HEK293 (cell line): ENCODE measurements at regions not wholly inside any gene's neighbourhood (a gene's known extent, or its start where the extent isn't known, plus 50 kb on each side); places are given as distances from the start of the nearest gene placed in this dataset.

ENCODE experiments used
- ATF2 ChIP-seq: fragments of 450-650 bp; formaldehyde crosslinking; IDR thresholded peaks from 2 replicates; pipeline ENCODE4 v1.5.1; 2016; ENCODE audit warnings: missing biosample characterization, missing genetic modification characterization, low read depth
- CTCF ChIP-seq: fragments of 450-650 bp; formaldehyde crosslinking; IDR thresholded peaks from 2 replicates; pipeline ENCODE4 v1.5.1; 2016; ENCODE audit warnings: missing biosample characterization, missing genetic modification characterization
- GLI2 ChIP-seq: fragments of 450-650 bp; formaldehyde crosslinking; IDR thresholded peaks from 2 replicates; pipeline ENCODE4; 2017; ENCODE audit warnings: missing biosample characterization, missing genetic modification characterization, low read depth, borderline replicate concordance
- REST ChIP-seq: fragments of 450-650 bp; formaldehyde crosslinking; IDR thresholded peaks from 2 replicates; pipeline ENCODE4 v1.5.1; 2016; ENCODE audit warnings: missing biosample characterization, missing genetic modification characterization
- SCRT1 ChIP-seq: fragments of 450-650 bp; formaldehyde crosslinking; IDR thresholded peaks from 2 replicates; pipeline ENCODE4 v1.5.1; 2016; ENCODE audit warnings: missing biosample characterization, missing genetic modification characterization, borderline replicate concordance
- TCF7L2 ChIP-seq: IDR thresholded peaks from 2 replicates; pipeline ENCODE4 v1.6.1; 2011; ENCODE audit warnings: low read depth, mild to moderate bottlenecking, inconsistent platforms, low read length, moderate library complexity, borderline replicate concordance
- ZNF133 ChIP-seq: fragments of 450-650 bp; formaldehyde crosslinking; IDR thresholded peaks from 2 replicates; pipeline ENCODE4 v1.5.1; 2016; ENCODE audit warnings: missing biosample characterization, missing genetic modification characterization
- ZNF174 ChIP-seq: fragments of 450-650 bp; formaldehyde crosslinking; IDR thresholded peaks from 2 replicates; pipeline ENCODE4 v1.5.0; 2017; ENCODE audit warnings: missing biosample characterization, mild to moderate bottlenecking, missing genetic modification characterization
- ZNF184 ChIP-seq: fragments of 450-650 bp; IDR thresholded peaks from 2 replicates; pipeline ENCODE4 v1.5.1; 2018; ENCODE audit warnings: missing biosample characterization, mild to moderate bottlenecking, missing genetic modification characterization
- ZNF214 ChIP-seq: fragments of 450-650 bp; formaldehyde crosslinking; IDR thresholded peaks from 2 replicates; pipeline ENCODE4 v1.5.1; 2017; ENCODE audit warnings: missing biosample characterization, mild to moderate bottlenecking, missing genetic modification characterization, borderline replicate concordance
- ZNF24 ChIP-seq: fragments of 450-650 bp; formaldehyde crosslinking; IDR thresholded peaks from 2 replicates; pipeline ENCODE4 v1.5.1; 2016; ENCODE audit warnings: missing biosample characterization, missing genetic modification characterization
- ZNF274 ChIP-seq, 2 experiments: fragments of 200-500 bp in 1 of 2; fragments of 450-650 bp in 1 of 2; sonication (Bioruptor generic) in 1 of 2; formaldehyde crosslinking in 1 of 2; IDR thresholded peaks; 2 replicates each; pipeline versions ENCODE4 v1.5.1 to v1.6.1; 2014 to 2016; ENCODE audit warnings: borderline replicate concordance in 1 of 2, inconsistent platforms in 1 of 2, low read length in 1 of 2, missing biosample characterization in 1 of 2, missing genetic modification characterization in 1 of 2
- ZNF362 ChIP-seq: fragments of 450-650 bp; formaldehyde crosslinking; IDR thresholded peaks from 2 replicates; pipeline ENCODE4 v1.5.1; 2016; ENCODE audit warnings: missing biosample characterization, missing genetic modification characterization
- ZSCAN30 ChIP-seq: fragments of 450-650 bp; IDR thresholded peaks from 2 replicates; pipeline ENCODE4 v1.5.1; 2018; ENCODE audit warnings: missing biosample characterization, mild to moderate bottlenecking, missing genetic modification characterization, moderate library complexity

GRCh38 chr10:58990693-58991092 is 185.8 kb upstream of the PHYHIPL start:
- TF ChIP-seq GLI2 (no peak), SCRT1 (tag by site-specific recombination) (no peak), ZNF184 (tag by site-specific recombination) (no peak), ZSCAN30 (no peak), ZNF174 (tag by site-specific recombination) (no peak), TCF7L2 (no peak), ZNF214 (no peak), ZNF133 (tag by site-specific recombination) (no peak), REST (tag by site-specific recombination) (no peak), ZNF362 (tag by site-specific recombination) (no peak), CTCF (tag by site-specific recombination) (no peak), ZNF24 (tag by site-specific recombination) (no peak), ATF2 (tag by site-specific recombination) (no peak), ZNF274 (IDR thresholded peaks at IDR 0.05; ENCODE audit: low read length) (no peak), ZNF274 (tag by site-specific recombination; IDR thresholded peaks at IDR 0.05; ENCODE audit: borderline replicate concordance) (no peak)
